HL-60 (cell line): ENCODE measurements at regions not wholly inside any gene's neighbourhood (a gene's known extent, or its start where the extent isn't known, plus 50 kb on each side); places are given as distances from the start of the nearest gene placed in this dataset.

Experiments
- DNase-seq, 2 experiments: peaks; one replicate each; pipeline ENCODE4 v3.0.0-alpha.2; 2010 to 2020; ENCODE audit warnings: low read depth in 1 of 2, low spot score in 1 of 2
- H3K27ac ChIP-seq: fragments of 250-450 bp; sonication (Bioruptor Pico); replicated peaks from 2 replicates; pipeline ENCODE4 v1.5.1; 2020; ENCODE audit warnings: mild to moderate bottlenecking, moderate library complexity
- H3K27me3 ChIP-seq: fragments of 250-450 bp; sonication (Bioruptor Pico); 2 replicates; pipeline ENCODE4 v1.5.1; 2021; ENCODE audit warnings: mild to moderate bottlenecking, moderate library complexity; ENCODE audit not compliant: insufficient read depth, poor library complexity, severe bottlenecking
- H3K4me3 ChIP-seq: replicated peaks from 2 replicates; pipeline ENCODE4 v1.5.1; 2011; ENCODE audit warnings: mild to moderate bottlenecking, control low read depth, low read length; ENCODE audit not compliant: insufficient read depth
- GABPA ChIP-seq: IDR thresholded peaks from 2 replicates; pipeline ENCODE4 v1.6.1; 2012; ENCODE audit warnings: low read depth
- POLR2AphosphoS5 ChIP-seq: IDR thresholded peaks from 2 replicates; pipeline ENCODE4 v1.6.1; 2012; ENCODE audit warnings: low read depth
- REST ChIP-seq: IDR thresholded peaks from 2 replicates; pipeline ENCODE4 v1.6.1; 2012; ENCODE audit warnings: low read depth; ENCODE audit not compliant: insufficient replicate concordance
- SPI1 ChIP-seq: IDR thresholded peaks from 2 replicates; pipeline ENCODE4 v1.6.1; 2012; ENCODE audit warnings: low read depth, mild to moderate bottlenecking, borderline replicate concordance
- TF ChIP-seq, protein P1 (sequence below): IDR thresholded peaks from one replicate; pipeline ENCODE4 v1.5.1; 2011; ENCODE audit warnings: low read length, control low read depth, inconsistent platforms; ENCODE audit not compliant: insufficient read depth

DNA sequence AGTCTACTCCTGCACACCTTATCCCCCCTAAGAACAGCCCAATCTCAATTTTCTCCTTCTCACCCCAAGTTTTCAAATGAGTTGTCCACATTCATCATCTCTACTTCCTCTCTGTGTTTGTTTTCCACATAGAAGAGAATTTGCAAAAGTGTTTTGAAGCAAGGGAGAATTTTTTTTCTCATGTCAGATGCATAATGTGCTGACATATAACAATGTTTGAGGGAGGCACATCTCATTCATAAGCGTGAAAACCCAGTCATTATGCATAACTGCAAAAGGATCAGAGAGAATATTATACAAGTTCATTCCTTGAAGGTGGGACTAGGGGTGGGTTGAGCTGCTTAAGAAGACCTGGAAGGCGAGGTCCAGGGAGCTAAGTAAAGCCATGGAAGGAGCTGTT lies 80.8 kb upstream of the SLC1A4 start:
- Histone ChIP-seq H3K27me3 (no peaks in the 10 kb centered on the region), H3K4me3 (no peak overlapping the region), H3K27ac (no peak overlapping the region)
- DNase-seq, result no peak
- TF ChIP-seq REST (no peak), SPI1 (peak; percentile 3; the same call in 1 of the 2 replicates)
- TF ChIP-seq, protein P1, sequence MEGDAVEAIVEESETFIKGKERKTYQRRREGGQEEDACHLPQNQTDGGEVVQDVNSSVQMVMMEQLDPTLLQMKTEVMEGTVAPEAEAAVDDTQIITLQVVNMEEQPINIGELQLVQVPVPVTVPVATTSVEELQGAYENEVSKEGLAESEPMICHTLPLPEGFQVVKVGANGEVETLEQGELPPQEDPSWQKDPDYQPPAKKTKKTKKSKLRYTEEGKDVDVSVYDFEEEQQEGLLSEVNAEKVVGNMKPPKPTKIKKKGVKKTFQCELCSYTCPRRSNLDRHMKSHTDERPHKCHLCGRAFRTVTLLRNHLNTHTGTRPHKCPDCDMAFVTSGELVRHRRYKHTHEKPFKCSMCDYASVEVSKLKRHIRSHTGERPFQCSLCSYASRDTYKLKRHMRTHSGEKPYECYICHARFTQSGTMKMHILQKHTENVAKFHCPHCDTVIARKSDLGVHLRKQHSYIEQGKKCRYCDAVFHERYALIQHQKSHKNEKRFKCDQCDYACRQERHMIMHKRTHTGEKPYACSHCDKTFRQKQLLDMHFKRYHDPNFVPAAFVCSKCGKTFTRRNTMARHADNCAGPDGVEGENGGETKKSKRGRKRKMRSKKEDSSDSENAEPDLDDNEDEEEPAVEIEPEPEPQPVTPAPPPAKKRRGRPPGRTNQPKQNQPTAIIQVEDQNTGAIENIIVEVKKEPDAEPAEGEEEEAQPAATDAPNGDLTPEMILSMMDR, result no peak

- no peaks in the 10 kb centered on the region for H3K27me3 ChIP-seq
- H3K4me3 ChIP-seq, result no peak overlapping the region
- no peak overlapping the region for H3K27ac ChIP-seq
- no peak for DNase-seq
- TF ChIP-seq, protein P1, result no peak
- no peak for TF ChIP-seq GABPA
- TF ChIP-seq SPI1, result no peak
- no peak for TF ChIP-seq REST
- no peak for TF ChIP-seq POLR2AphosphoS5
These were observed 78.7 kb upstream of the SLC1A4 start for GRCh38 chr2:64910523-64910922.

GRCh38 chr2:64910972-64911433 lies 78.2 kb upstream of the SLC1A4 start:
- DNase-seq, result no peak
- TF ChIP-seq, protein P1, result no peak
- TF ChIP-seq REST (no peak), GABPA (no peak), POLR2AphosphoS5 (no peak), SPI1 (no peak)
- Histone ChIP-seq H3K27me3 (no peaks in the 10 kb centered on the region), H3K4me3 (no peak overlapping the region), H3K27ac (no peak overlapping the region)
